DND-41 (cell line): ENCODE measurements at regions not wholly inside any gene's neighbourhood (a gene's known extent, or its start where the extent isn't known, plus 50 kb on each side); places are given as distances from the start of the nearest gene placed in this dataset.

Experiments used
- EZH2 ChIP-seq: IDR thresholded peaks from 3 replicates; pipeline ENCODE4 v1.6.1; 2012; ENCODE audit warnings: borderline replicate concordance, low read depth, mild to moderate bottlenecking, moderate library complexity, low read length, inconsistent platforms; ENCODE audit not compliant: severe bottlenecking
- TF ChIP-seq, protein P1 (sequence below): IDR thresholded peaks from 2 replicates; pipeline ENCODE4 v1.5.1; 2012; ENCODE audit warnings: borderline replicate concordance, low read length, moderate library complexity, mild to moderate bottlenecking; ENCODE audit not compliant: poor library complexity, severe bottlenecking; ENCODE audit errors: extremely low read depth

- TF ChIP-seq, protein P1, sequence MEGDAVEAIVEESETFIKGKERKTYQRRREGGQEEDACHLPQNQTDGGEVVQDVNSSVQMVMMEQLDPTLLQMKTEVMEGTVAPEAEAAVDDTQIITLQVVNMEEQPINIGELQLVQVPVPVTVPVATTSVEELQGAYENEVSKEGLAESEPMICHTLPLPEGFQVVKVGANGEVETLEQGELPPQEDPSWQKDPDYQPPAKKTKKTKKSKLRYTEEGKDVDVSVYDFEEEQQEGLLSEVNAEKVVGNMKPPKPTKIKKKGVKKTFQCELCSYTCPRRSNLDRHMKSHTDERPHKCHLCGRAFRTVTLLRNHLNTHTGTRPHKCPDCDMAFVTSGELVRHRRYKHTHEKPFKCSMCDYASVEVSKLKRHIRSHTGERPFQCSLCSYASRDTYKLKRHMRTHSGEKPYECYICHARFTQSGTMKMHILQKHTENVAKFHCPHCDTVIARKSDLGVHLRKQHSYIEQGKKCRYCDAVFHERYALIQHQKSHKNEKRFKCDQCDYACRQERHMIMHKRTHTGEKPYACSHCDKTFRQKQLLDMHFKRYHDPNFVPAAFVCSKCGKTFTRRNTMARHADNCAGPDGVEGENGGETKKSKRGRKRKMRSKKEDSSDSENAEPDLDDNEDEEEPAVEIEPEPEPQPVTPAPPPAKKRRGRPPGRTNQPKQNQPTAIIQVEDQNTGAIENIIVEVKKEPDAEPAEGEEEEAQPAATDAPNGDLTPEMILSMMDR, result no peak
- TF ChIP-seq EZH2, result no peak
Measured at GRCh38 chr17:70834039-70834438, 664.7 kb downstream of the KCNJ2 start.
